ENCODE measurements at regions not wholly inside any gene's neighbourhood (a gene's known extent, or its start where the extent isn't known, plus 50 kb on each side); places are given as distances from the start of the nearest gene placed in this dataset.

GRCh38 chr9:18405240-18405639 lies 68.7 kb upstream of the ADAMTSL1 start (continued):
- TF ChIP-seq ZNF512 (tag; IDR thresholded peaks at IDR 0.05) (no peak), ELF4 (CRISPR knock-in tag; IDR thresholded peaks at IDR 0.05) (no peak), POLR2A (conservative IDR thresholded peaks at IDR 0.05) (no peak), ARID1B (IDR thresholded peaks at IDR 0.05) (no peak), TFAM (CRISPR knock-in tag; conservative IDR thresholded peaks at IDR 0.05) (no peak), YBX1 (IDR thresholded peaks at IDR 0.05) (no peak), RNF2 (IDR thresholded peaks at IDR 0.05) (no peak)

DNA sequence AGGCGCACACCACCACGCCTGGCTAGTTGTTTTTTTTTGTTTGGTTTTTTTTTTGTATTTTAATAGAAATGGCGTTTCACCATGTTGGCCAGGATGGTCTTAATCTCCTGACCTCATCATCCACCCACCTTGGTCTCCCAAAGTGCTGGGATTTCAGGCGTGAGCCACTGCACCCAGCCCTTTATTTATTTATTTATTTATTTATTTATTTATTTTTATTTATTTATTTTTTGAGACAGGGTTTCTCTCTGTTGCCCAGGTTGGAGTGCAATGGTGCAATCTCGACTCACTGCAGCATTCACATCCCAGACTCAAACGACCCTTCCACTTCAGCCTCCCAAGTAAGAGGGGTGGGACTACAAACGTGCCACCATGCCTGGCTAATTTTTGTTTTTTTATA lies 63.0 kb upstream of the ADAMTSL1 start:
- no peak overlapping the region for H3K27ac ChIP-seq (ENCODE audit: extremely low read depth, low read depth, low read length)
- H3K79me2 ChIP-seq (ENCODE audit: control insufficient read depth, insufficient read depth, low read length) = no peaks in the 10 kb centered on the region
- no peak overlapping the region for H3K9ac ChIP-seq (ENCODE audit: insufficient read depth in 1 of 2, low read depth in 2 of 2, low read length in 2 of 2)
- H3K4me2 ChIP-seq (ENCODE audit: insufficient read depth, low read length) = no peak overlapping the region
- ATAC-seq (no peak), DNase-seq (ENCODE audit: extremely low read depth in 1 of 4, low spot score in 3 of 4) (no peak), FAIRE-seq (no peak)
- intact Hi-C loops (cut with micrococcal nuclease) (no loop called here), in situ Hi-C loops (cut with MboI) (no loop called here)
- 2% methylated on average over 5 of the region's 7 CpGs for WGBS (ENCODE audit: insufficient coverage, low coverage, missing lambda C conversion rate)
- no TSS peak for BruUV-seq (replicated peaks)
- no peak overlapping the region for H3K4me3 ChIP-seq
- H3K4me1 ChIP-seq (replicated peaks in 1 of 2; ENCODE audit: control insufficient read depth in 2 of 2, insufficient read depth in 2 of 2, low read length in 2 of 2) = no peaks in the 10 kb centered on the region
- H3K9me3 ChIP-seq (replicated peaks; ENCODE audit: control insufficient read depth, insufficient read depth, low read depth, low read length) = no peaks in the 10 kb centered on the region
- no peaks in the 10 kb centered on the region for H3K36me3 ChIP-seq (ENCODE audit: control insufficient read depth, insufficient read depth, low read length)
- ChIA-PET CTCF (ENCODE audit: low intra/inter-chr PET ratio) (no interaction called here), POLR2A (no interaction called here)
- no peaks in the 10 kb centered on the region for H3K9me1 ChIP-seq (ENCODE audit: control insufficient read depth, insufficient read depth, low read length)
- H4K20me1 ChIP-seq (replicated peaks; ENCODE audit: control insufficient read depth, insufficient read depth, low read length) = no peaks in the 10 kb centered on the region
- H3K27me3 ChIP-seq (ENCODE audit: control insufficient read depth in 2 of 2, insufficient read depth in 2 of 2, low read length in 2 of 2) = no peaks in the 10 kb centered on the region
- H2AFZ ChIP-seq (ENCODE audit: low read depth, low read length) = no peak overlapping the region
- TF ChIP-seq, protein P1, sequence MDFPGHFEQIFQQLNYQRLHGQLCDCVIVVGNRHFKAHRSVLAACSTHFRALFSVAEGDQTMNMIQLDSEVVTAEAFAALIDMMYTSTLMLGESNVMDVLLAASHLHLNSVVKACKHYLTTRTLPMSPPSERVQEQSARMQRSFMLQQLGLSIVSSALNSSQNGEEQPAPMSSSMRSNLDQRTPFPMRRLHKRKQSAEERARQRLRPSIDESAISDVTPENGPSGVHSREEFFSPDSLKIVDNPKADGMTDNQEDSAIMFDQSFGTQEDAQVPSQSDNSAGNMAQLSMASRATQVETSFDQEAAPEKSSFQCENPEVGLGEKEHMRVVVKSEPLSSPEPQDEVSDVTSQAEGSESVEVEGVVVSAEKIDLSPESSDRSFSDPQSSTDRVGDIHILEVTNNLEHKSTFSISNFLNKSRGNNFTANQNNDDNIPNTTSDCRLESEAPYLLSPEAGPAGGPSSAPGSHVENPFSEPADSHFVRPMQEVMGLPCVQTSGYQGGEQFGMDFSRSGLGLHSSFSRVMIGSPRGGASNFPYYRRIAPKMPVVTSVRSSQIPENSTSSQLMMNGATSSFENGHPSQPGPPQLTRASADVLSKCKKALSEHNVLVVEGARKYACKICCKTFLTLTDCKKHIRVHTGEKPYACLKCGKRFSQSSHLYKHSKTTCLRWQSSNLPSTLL (IDR thresholded peaks at IDR 0.05) = no peak
- TF ChIP-seq MBD2 (IDR thresholded peaks at IDR 0.05; ENCODE audit: borderline replicate concordance, low read depth) (no peak), HDAC8 (tag; IDR thresholded peaks at IDR 0.05) (no peak), SMAD4 (CRISPR knock-in tag; conservative IDR thresholded peaks at IDR 0.05) (no peak), SMARCB1 (IDR thresholded peaks at IDR 0.05; ENCODE audit: insufficient read length, low read depth) (no peak), TRIM24 (IDR thresholded peaks at IDR 0.05) (no peak), PHB (CRISPR knock-in tag; IDR thresholded peaks at IDR 0.05) (no peak), SRSF9 (IDR thresholded peaks at IDR 0.05; ENCODE audit: borderline replicate concordance, low read depth, low read length) (no peak), NCOA1 (IDR thresholded peaks at IDR 0.05; ENCODE audit: low read depth) (no peak), JUND (IDR thresholded peaks at IDR 0.05; ENCODE audit: borderline replicate concordance, low read depth, low read length) (no peak), JUND (tag; IDR thresholded peaks at IDR 0.05; ENCODE audit: borderline replicate concordance, low read depth, low read length) (no peak), TEAD1 (CRISPR knock-in tag; IDR thresholded peaks at IDR 0.05) (no peak), NR3C1 (CRISPR knock-in tag; IDR thresholded peaks at IDR 0.05) (no peak), ELK3 (CRISPR knock-in tag; IDR thresholded peaks at IDR 0.05) (no peak)

Measured in K562 (cell line).